ENCODE measurements at regions not wholly inside any gene's neighbourhood (a gene's known extent, or its start where the extent isn't known, plus 50 kb on each side); places are given as distances from the start of the nearest gene placed in this dataset.

- DNase-seq = peak in 4 of 58 donors; percentile 9 to 30 (median 14)
These were observed 324.9 kb upstream of the IRX4 start for GRCh38 chr5:2207416-2208238.

GRCh38 chr5:2207109-2207399 is 324.3 kb upstream of the IRX4 start:
- no peak for DNase-seq

GRCh38 chr5:2206293-2207108 is 323.8 kb upstream of the IRX4 start:
- no peak for DNase-seq

GRCh38 chr5:2205596-2206226 is 323.0 kb upstream of the IRX4 start:
- no peak for DNase-seq

GRCh38 chr5:2205185-2205585 is 322.5 kb upstream of the IRX4 start:
- no peak for DNase-seq

GRCh38 chr5:2204366-2205184 is 321.9 kb upstream of the IRX4 start:
- no peak for DNase-seq

- no peak for DNase-seq
These were observed 321.0 kb upstream of the IRX4 start for GRCh38 chr5:2203774-2204173.

GRCh38 chr5:2201832-2202231 is 319.1 kb upstream of the IRX4 start:
- DNase-seq = no peak

- no peak for DNase-seq
These were observed 318.7 kb upstream of the IRX4 start for GRCh38 chr5:2201421-2201820.

GRCh38 chr5:2201011-2201410 is 318.3 kb upstream of the IRX4 start:
- DNase-seq = no peak

- DNase-seq = no peak
These were observed 317.7 kb upstream of the IRX4 start for GRCh38 chr5:2200261-2200950.

GRCh38 chr5:2199697-2200096 is 317.0 kb upstream of the IRX4 start:
- DNase-seq = no peak

- no peak for DNase-seq
These were observed 314.4 kb upstream of the IRX4 start for GRCh38 chr5:2196989-2197619.

GRCh38 chr5:2196416-2196815 is 313.7 kb upstream of the IRX4 start:
- DNase-seq = no peak

- DNase-seq = no peak
These were observed 312.2 kb upstream of the IRX4 start for GRCh38 chr5:2194949-2195348.

GRCh38 chr5:2194236-2194555 is 311.5 kb upstream of the IRX4 start:
- no peak for DNase-seq

GRCh38 chr5:2193542-2194235 is 311.0 kb upstream of the IRX4 start:
- no peak for DNase-seq

- no peak for DNase-seq
These were observed 310.4 kb upstream of the IRX4 start for GRCh38 chr5:2193142-2193541.

- no peak for DNase-seq
These were observed 309.8 kb upstream of the IRX4 start for GRCh38 chr5:2192496-2192895.

- DNase-seq = no peak
These were observed 309.2 kb upstream of the IRX4 start for GRCh38 chr5:2191972-2192371.

All from anterior cingulate cortex (tissue), 58 donors.